GM12878 (cell line): ENCODE measurements at regions not wholly inside any gene's neighbourhood (a gene's known extent, or its start where the extent isn't known, plus 50 kb on each side); places are given as distances from the start of the nearest gene placed in this dataset.

Experiments
- ATAC-seq: fragments of 200-7000 bp; cut with Tn5 transposase; 3 replicates; pipeline ENCODE4 v1.9.1; 2020; ENCODE audit warnings: mild to moderate bottlenecking, moderate library complexity
- BruUV-seq: library from RNA; stranded (reverse); fragments of 400-500 nt; replicated peaks from 2 replicates; lab custom pipeline; 2021; lab: Mats Ljungman, UMichigan
- CTCF ChIA-PET: fragments of 300-600 bp; sonication (Branson Sonifier 250); formaldehyde crosslinking; extraction: SDS; loops from one replicate; lab custom pipeline; 2021; ENCODE audit warnings: inconsistent platforms; lab: Yijun Ruan, JAX
- POLR2A ChIA-PET: fragments of 350-600 bp; formaldehyde crosslinking; extraction: SDS; loops from one replicate; lab custom pipeline; 2021; ENCODE audit warnings: inconsistent platforms; lab: Charles Lee
- RAD21 ChIA-PET: fragments of 300-600 bp; sonication (Branson Sonifier 250); formaldehyde crosslinking; loops from one replicate; lab custom pipeline; 2023; ENCODE audit warnings: antibody characterized with exemption; ENCODE audit not compliant: unreplicated experiment; lab: Charles Lee
- SMC1A ChIA-PET: fragments of 300-600 bp; sonication (Branson Sonifier 250); formaldehyde crosslinking; loops from one replicate; lab custom pipeline; 2023; ENCODE audit not compliant: unreplicated experiment, uncharacterized antibody; lab: Charles Lee
- DNase-seq: peaks from one replicate; pipeline ENCODE4 v3.0.0-alpha.2; 2011; ENCODE audit warnings: low read depth, low spot score
- FAIRE-seq: peaks from 3 replicates; lab custom pipeline; 2011; peaks lifted over from hg19 to GRCh38; lab: Jason Lieb, UNC
- H2AFZ ChIP-seq: 2 replicates; pipeline ENCODE4 v1.6.0; 2011; ENCODE audit warnings: low read depth, low read length, control low read depth; ENCODE audit not compliant: control insufficient read depth
- H3K27ac ChIP-seq: 2 replicates; pipeline ENCODE4 v1.5.1; 2011; ENCODE audit warnings: control low read depth; ENCODE audit not compliant: control insufficient read depth, insufficient read depth
- H3K27me3 ChIP-seq, 2 experiments: replicated peaks in 1 of 2; 2 replicates each; pipeline versions ENCODE4 v1.6.0 to v1.6.1; 2011; ENCODE audit warnings: low read length in 1 of 2; ENCODE audit not compliant: control insufficient read depth in 2 of 2, insufficient read depth in 2 of 2
- H3K36me3 ChIP-seq, 2 experiments: 2 replicates each; pipeline ENCODE4 v1.5.1; 2011; ENCODE audit warnings: low read length in 1 of 2; ENCODE audit not compliant: control insufficient read depth in 2 of 2, insufficient read depth in 2 of 2
- H3K4me1 ChIP-seq: 2 replicates; pipeline ENCODE4 v1.6.1; 2011; ENCODE audit warnings: mild to moderate bottlenecking, low read length, moderate library complexity, mixed read lengths; ENCODE audit not compliant: control insufficient read depth, insufficient read depth
- H3K4me2 ChIP-seq: 2 replicates; pipeline ENCODE4 v1.6.0; 2011; ENCODE audit warnings: control low read depth; ENCODE audit not compliant: control insufficient read depth, insufficient read depth
- H3K4me3 ChIP-seq: fragments of 200-600 bp; sonication (generic); 2 replicates; pipeline ENCODE4 v1.5.1; 2016
- H3K79me2 ChIP-seq: 2 replicates; pipeline ENCODE4 v1.6.0; 2011; ENCODE audit warnings: low read length; ENCODE audit not compliant: control insufficient read depth, insufficient read depth
- H3K9ac ChIP-seq: 2 replicates; pipeline ENCODE4 v1.8.0; 2011; ENCODE audit warnings: low read length, control low read depth, mixed read lengths; ENCODE audit not compliant: control insufficient read depth, insufficient read depth
- H3K9me3 ChIP-seq: replicated peaks from 3 replicates; pipeline ENCODE4 v1.5.1; 2011; ENCODE audit warnings: mild to moderate bottlenecking, low read length; ENCODE audit not compliant: control insufficient read depth, insufficient read depth
- H4K20me1 ChIP-seq: 2 replicates; pipeline ENCODE4 v1.6.0; 2011; ENCODE audit not compliant: control insufficient read depth, insufficient read depth
- BRCA1 ChIP-seq: IDR thresholded peaks from 2 replicates; pipeline ENCODE4 v1.6.1; 2011; ENCODE audit warnings: low read depth, low read length, improper control_type of control experiment
- CBX5 ChIP-seq: sonication (generic); IDR thresholded peaks from 2 replicates; pipeline ENCODE4 v1.6.1; 2016; ENCODE audit warnings: low read depth, moderate library complexity, mild to moderate bottlenecking, inconsistent platforms
- CREM ChIP-seq: IDR thresholded peaks from 2 replicates; pipeline ENCODE4 v1.6.1; 2014; ENCODE audit warnings: antibody characterized with exemption, low read depth
- EZH2 ChIP-seq: IDR thresholded peaks from 2 replicates; pipeline ENCODE4 v1.6.1; 2012; ENCODE audit warnings: low read depth, mild to moderate bottlenecking, control low read depth, inconsistent platforms, low read length, borderline replicate concordance; ENCODE audit not compliant: control insufficient read depth
- PAX5 ChIP-seq: IDR thresholded peaks from 2 replicates; pipeline ENCODE4 v1.6.1; 2011; ENCODE audit warnings: low read depth, low read length, borderline replicate concordance
- SIN3A ChIP-seq: IDR thresholded peaks from 2 replicates; pipeline ENCODE4 v1.6.1; 2012; ENCODE audit warnings: low read depth, low read length, improper control_type of control experiment
- ZBTB33 ChIP-seq: fragments of 450-650 bp; IDR thresholded peaks from 2 replicates; pipeline ENCODE4 v1.6.1; 2017; ENCODE audit warnings: mild to moderate bottlenecking
- ZNF384 ChIP-seq: IDR thresholded peaks from 2 replicates; pipeline ENCODE4 v1.6.1; 2012; ENCODE audit warnings: low read depth, mild to moderate bottlenecking, low read length, improper control_type of control experiment, borderline replicate concordance
- WGBS: methylation state at CpG from one replicate; pipeline ENCODE4 v1.1.6; 2016; ENCODE audit warnings: low lambda C conversion rate; ENCODE audit not compliant: insufficient replicate concordance, insufficient coverage; ENCODE audit errors: missing lambda C conversion rate; 5-methylcytosine and 5-hydroxymethylcytosine counted together
- in situ Hi-C: fragments of 300-500 bp; cut with MboI; formaldehyde crosslinking; loops from 9 replicates; pipeline ENCODE4 v1.14.3; 2018; ENCODE audit warnings: mixed read lengths
- intact Hi-C: fragments of 100-400 bp; cut with micrococcal nuclease; formaldehyde crosslinking; loops from one replicate; pipeline ENCODE4 v1.14.2; 2022; ENCODE audit not compliant: unreplicated experiment

GRCh38 chr2:138985881-138986280 lies 205.7 kb upstream of the NXPH2 start:
- ChIA-PET CTCF (interaction anchor here (0.6 kb wide), 1 partner anchor 56 kb away, joined by 3 read pairs; no protein-coding TSS in a partner anchor), POLR2A (no interaction called here), RAD21 (no interaction called here)
- no peak overlapping the region for H2AFZ ChIP-seq
- TF ChIP-seq BRCA1, result no peak
- TF ChIP-seq SIN3A, result no peak
- no peak for TF ChIP-seq CBX5
- no peak for TF ChIP-seq EZH2
- TF ChIP-seq ZBTB33, result no peak
- TF ChIP-seq CREM, result no peak
- TF ChIP-seq ZNF384, result no peak
- TF ChIP-seq PAX5, result no peak
- TF ChIP-seq, all 136 proteins: peak for 0
- Histone ChIP-seq H3K4me1 (no peaks in the 10 kb centered on the region), H3K4me3 (no peak overlapping the region), H3K27ac (no peak overlapping the region), H3K36me3 (no peaks in the 10 kb centered on the region), H3K27me3 (no peaks in the 10 kb centered on the region), H3K9ac (no peak overlapping the region), H3K79me2 (no peaks in the 10 kb centered on the region), H3K9me3 (no peaks in the 10 kb centered on the region), H4K20me1 (no peaks in the 10 kb centered on the region), H3K4me2 (no peak overlapping the region)
- intact Hi-C loops (no loop called here), in situ Hi-C loops (no loop called here)
- SMC1A ChIA-PET, result no interaction called here
- no TSS peak for BruUV-seq
- no peak for ATAC-seq
- no peak for DNase-seq
- WGBS, result 0% methylated on average over 1 of the region's 1 CpG
- FAIRE-seq, result no peak
